Keratinocyte (primary cell): ENCODE measurements at regions not wholly inside any gene's neighbourhood (a gene's known extent, or its start where the extent isn't known, plus 50 kb on each side); places are given as distances from the start of the nearest gene placed in this dataset.

Experiments used
- EZH2 ChIP-seq: IDR thresholded peaks from one replicate; pipeline ENCODE4 v1.6.1; 2012; ENCODE audit warnings: inconsistent platforms, mild to moderate bottlenecking, low read length, moderate library complexity
- TF ChIP-seq, protein P1 (sequence below), 3 experiments: IDR thresholded peaks in 1 of 3; conservative IDR thresholded peaks in 1 of 3; optimal IDR thresholded peaks in 1 of 3; 2 replicates in 2 of 3; 3 replicates in 1 of 3; pipeline versions ENCODE3 to v1.5.1; 2011; ENCODE audit warnings: low read length in 3 of 3, mild to moderate bottlenecking in 3 of 3, moderate library complexity in 2 of 3, control low read depth in 1 of 3, inconsistent platforms in 1 of 3; ENCODE audit not compliant: insufficient read depth in 2 of 3; ENCODE audit errors: extremely low read depth in 1 of 3

DNA sequence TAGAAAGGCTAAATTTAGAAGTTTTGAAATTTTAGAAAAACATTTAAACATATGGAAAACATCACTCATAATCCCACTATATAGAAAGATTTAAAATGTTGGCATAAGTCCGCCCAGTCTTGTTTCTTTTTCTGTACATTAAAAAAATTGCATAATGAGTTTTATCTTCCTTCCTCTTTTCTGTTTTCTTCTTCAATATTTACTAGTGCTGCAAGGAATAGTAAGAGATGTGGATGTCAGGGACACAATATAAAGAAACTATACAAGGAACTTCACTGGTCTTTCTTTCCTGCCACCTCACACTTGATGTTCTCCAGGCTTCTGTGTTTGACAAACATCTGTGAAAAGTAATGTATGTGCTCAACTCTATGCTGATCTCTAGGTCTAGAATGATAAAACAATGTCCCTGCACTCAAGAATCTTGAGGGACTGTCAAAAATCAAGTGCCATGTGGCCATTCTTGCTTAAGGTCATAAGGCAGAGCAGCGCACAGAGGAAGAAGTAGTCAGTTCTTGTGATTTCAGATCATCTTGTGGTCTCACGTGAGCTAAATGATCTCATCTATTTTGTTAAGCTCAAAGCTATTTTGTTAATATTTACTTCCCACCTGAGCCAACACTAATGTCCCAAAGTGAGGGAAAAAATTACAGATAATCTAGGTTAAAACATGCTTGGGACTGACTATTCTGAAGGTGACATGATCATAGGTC, 186.9 kb upstream of the OBI1 start:
- TF ChIP-seq, protein P1, sequence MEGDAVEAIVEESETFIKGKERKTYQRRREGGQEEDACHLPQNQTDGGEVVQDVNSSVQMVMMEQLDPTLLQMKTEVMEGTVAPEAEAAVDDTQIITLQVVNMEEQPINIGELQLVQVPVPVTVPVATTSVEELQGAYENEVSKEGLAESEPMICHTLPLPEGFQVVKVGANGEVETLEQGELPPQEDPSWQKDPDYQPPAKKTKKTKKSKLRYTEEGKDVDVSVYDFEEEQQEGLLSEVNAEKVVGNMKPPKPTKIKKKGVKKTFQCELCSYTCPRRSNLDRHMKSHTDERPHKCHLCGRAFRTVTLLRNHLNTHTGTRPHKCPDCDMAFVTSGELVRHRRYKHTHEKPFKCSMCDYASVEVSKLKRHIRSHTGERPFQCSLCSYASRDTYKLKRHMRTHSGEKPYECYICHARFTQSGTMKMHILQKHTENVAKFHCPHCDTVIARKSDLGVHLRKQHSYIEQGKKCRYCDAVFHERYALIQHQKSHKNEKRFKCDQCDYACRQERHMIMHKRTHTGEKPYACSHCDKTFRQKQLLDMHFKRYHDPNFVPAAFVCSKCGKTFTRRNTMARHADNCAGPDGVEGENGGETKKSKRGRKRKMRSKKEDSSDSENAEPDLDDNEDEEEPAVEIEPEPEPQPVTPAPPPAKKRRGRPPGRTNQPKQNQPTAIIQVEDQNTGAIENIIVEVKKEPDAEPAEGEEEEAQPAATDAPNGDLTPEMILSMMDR (optimal IDR thresholded peaks at IDR 0.05 in 1 of 3, IDR thresholded peaks at IDR 0.05 in 1 of 3, conservative IDR thresholded peaks at IDR 0.05 in 1 of 3; ENCODE audit: extremely low read depth in 1 of 3, insufficient read depth in 2 of 3, low read length in 3 of 3) = no peak
- no peak for TF ChIP-seq EZH2
